ENCODE measurements at regions not wholly inside any gene's neighbourhood (a gene's known extent, or its start where the extent isn't known, plus 50 kb on each side); places are given as distances from the start of the nearest gene placed in this dataset.

DNA sequence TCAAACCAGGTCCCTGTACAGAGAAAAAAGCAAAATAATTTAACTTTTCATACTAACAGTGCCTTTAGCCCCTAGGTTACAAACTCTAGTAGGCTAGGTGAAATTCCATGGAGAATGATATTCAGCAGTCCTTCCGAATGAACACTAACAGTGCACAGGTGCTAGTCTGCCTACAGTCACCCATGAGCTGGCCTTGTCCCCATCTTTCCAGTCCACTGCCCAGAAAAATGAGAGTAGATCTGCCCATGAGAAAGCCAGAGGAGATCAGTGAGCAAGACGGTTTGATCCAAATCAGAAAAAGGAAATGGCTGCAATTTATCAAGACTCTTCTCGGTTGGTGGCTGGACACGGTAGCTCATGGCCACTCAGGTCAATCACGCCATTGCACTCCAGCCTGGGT is 524.9 kb downstream of the FGF9 start:
- 8% methylated on average over 5 of the region's 5 CpGs for WGBS (ENCODE audit: low lambda C conversion rate)

DNA sequence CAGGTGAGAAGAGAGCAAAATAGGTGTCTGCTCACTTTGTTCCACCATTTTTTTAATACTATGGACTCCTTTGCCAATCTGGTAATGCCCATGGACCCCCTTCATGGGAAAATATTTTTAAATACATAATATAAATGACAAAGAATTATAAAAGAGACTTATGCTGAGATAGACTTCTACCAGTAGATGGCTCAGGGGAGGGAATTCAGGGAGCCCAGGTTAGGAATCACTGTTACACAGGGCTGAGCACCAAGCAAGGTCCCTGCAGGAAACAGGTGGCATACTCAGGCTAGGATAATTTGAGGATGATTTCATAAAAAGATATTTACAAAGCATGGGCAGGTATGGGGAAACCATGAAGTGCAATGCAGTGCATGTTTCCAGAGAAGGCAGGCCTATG is 525.9 kb downstream of the FGF9 start:
- no peak overlapping the region for H3K9ac ChIP-seq
- ChIA-PET CTCF (no interaction called here), POLR2A (no interaction called here)
- H3K27ac ChIP-seq (ENCODE audit: low read depth in 2 of 2, low read length in 1 of 2): no peak overlapping the region
- no peak for TF ChIP-seq FOSL2 (IDR thresholded peaks at IDR 0.05; ENCODE audit: borderline replicate concordance, low read depth)
- TF ChIP-seq, protein P1, sequence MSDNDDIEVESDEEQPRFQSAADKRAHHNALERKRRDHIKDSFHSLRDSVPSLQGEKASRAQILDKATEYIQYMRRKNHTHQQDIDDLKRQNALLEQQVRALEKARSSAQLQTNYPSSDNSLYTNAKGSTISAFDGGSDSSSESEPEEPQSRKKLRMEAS (IDR thresholded peaks at IDR 0.05; ENCODE audit: low read depth): no peak
- no peak for TF ChIP-seq JUND (IDR thresholded peaks at IDR 0.05)
- TF ChIP-seq, protein P2, sequence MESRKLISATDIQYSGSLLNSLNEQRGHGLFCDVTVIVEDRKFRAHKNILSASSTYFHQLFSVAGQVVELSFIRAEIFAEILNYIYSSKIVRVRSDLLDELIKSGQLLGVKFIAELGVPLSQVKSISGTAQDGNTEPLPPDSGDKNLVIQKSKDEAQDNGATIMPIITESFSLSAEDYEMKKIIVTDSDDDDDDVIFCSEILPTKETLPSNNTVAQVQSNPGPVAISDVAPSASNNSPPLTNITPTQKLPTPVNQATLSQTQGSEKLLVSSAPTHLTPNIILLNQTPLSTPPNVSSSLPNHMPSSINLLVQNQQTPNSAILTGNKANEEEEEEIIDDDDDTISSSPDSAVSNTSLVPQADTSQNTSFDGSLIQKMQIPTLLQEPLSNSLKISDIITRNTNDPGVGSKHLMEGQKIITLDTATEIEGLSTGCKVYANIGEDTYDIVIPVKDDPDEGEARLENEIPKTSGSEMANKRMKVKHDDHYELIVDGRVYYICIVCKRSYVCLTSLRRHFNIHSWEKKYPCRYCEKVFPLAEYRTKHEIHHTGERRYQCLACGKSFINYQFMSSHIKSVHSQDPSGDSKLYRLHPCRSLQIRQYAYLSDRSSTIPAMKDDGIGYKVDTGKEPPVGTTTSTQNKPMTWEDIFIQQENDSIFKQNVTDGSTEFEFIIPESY (IDR thresholded peaks at IDR 0.05; ENCODE audit: borderline replicate concordance, low read depth): no peak
- no peak for TF ChIP-seq TAF1 (IDR thresholded peaks at IDR 0.05; ENCODE audit: borderline replicate concordance, low read depth, low read length)
- TF ChIP-seq NFIC (IDR thresholded peaks at IDR 0.05; ENCODE audit: borderline replicate concordance): no peak
- no peak for TF ChIP-seq RXRA (IDR thresholded peaks at IDR 0.05; ENCODE audit: borderline replicate concordance, low read depth)
- TF ChIP-seq MXI1 (IDR thresholded peaks at IDR 0.05; ENCODE audit: low read depth, low read length): no peak
- no peak for TF ChIP-seq SMC3 (IDR thresholded peaks at IDR 0.05; ENCODE audit: low read depth, low read length)
- no peak for TF ChIP-seq EP300 (IDR thresholded peaks at IDR 0.05; ENCODE audit: borderline replicate concordance in 1 of 2, low read depth in 1 of 2, low read length in 1 of 2)
- TF ChIP-seq RAD21 (IDR thresholded peaks at IDR 0.05; ENCODE audit: low read length): no peak
- no peak for TF ChIP-seq ELF1 (IDR thresholded peaks at IDR 0.05)
- no peak for TF ChIP-seq RFX5 (IDR thresholded peaks at IDR 0.05; ENCODE audit: low read length)
- TF ChIP-seq, protein P3, sequence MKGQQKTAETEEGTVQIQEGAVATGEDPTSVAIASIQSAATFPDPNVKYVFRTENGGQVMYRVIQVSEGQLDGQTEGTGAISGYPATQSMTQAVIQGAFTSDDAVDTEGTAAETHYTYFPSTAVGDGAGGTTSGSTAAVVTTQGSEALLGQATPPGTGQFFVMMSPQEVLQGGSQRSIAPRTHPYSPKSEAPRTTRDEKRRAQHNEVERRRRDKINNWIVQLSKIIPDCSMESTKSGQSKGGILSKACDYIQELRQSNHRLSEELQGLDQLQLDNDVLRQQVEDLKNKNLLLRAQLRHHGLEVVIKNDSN (IDR thresholded peaks at IDR 0.05; ENCODE audit: borderline replicate concordance, low read depth): no peak
- TF ChIP-seq, protein P4, sequence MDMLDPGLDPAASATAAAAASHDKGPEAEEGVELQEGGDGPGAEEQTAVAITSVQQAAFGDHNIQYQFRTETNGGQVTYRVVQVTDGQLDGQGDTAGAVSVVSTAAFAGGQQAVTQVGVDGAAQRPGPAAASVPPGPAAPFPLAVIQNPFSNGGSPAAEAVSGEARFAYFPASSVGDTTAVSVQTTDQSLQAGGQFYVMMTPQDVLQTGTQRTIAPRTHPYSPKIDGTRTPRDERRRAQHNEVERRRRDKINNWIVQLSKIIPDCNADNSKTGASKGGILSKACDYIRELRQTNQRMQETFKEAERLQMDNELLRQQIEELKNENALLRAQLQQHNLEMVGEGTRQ (IDR thresholded peaks at IDR 0.05; ENCODE audit: borderline replicate concordance, low read depth, low read length): no peak
- TF ChIP-seq EZH2phosphoT487 (IDR thresholded peaks at IDR 0.05; ENCODE audit: borderline replicate concordance, low read depth): no peak
- TF ChIP-seq MEF2A (IDR thresholded peaks at IDR 0.05; ENCODE audit: borderline replicate concordance, low read depth): no peak
- TF ChIP-seq RCOR1 (IDR thresholded peaks at IDR 0.05; ENCODE audit: low read length): no peak
- no peak for TF ChIP-seq FOXM1 (IDR thresholded peaks at IDR 0.05; ENCODE audit: low read depth)
- H3K4me1 ChIP-seq (ENCODE audit: control insufficient read depth in 1 of 2, insufficient read depth in 2 of 2, low read depth in 1 of 2, low read length in 1 of 2): no peaks in the 10 kb centered on the region
- no peaks in the 10 kb centered on the region for H3K9me3 ChIP-seq
- DNase-seq: no peak
- no peaks in the 10 kb centered on the region for H3K27me3 ChIP-seq (ENCODE audit: insufficient read depth)
- no peaks in the 10 kb centered on the region for H4K20me1 ChIP-seq (ENCODE audit: insufficient read depth)
- H3K4me2 ChIP-seq: no peak overlapping the region
- no peaks in the 10 kb centered on the region for H3K36me3 ChIP-seq (replicated peaks in 1 of 2; ENCODE audit: control insufficient read depth in 1 of 2, insufficient read depth in 2 of 2, low read length in 1 of 2)
- H3K79me2 ChIP-seq (ENCODE audit: insufficient read depth): no peaks in the 10 kb centered on the region
- H2AFZ ChIP-seq (ENCODE audit: low read depth): no peak overlapping the region
- H3K4me3 ChIP-seq (ENCODE audit: low read depth in 2 of 2, low read length in 1 of 2): no peak overlapping the region
- H3F3A ChIP-seq (replicated peaks; ENCODE audit: insufficient read depth): no peaks in the 10 kb centered on the region
- no peaks in the 10 kb centered on the region for H3K9me2 ChIP-seq

More for the DNA sequence above, 524.9 kb downstream of the FGF9 start:
- no peaks in the 10 kb centered on the region for H3F3A ChIP-seq (replicated peaks; ENCODE audit: insufficient read depth)
- no peak overlapping the region for H2AFZ ChIP-seq (ENCODE audit: low read depth)
- H3K79me2 ChIP-seq (ENCODE audit: insufficient read depth): no peaks in the 10 kb centered on the region
- no peaks in the 10 kb centered on the region for H4K20me1 ChIP-seq (ENCODE audit: insufficient read depth)
- H3K4me3 ChIP-seq (ENCODE audit: low read depth in 2 of 2, low read length in 1 of 2): no peak overlapping the region
- no peaks in the 10 kb centered on the region for H3K4me1 ChIP-seq (ENCODE audit: control insufficient read depth in 1 of 2, insufficient read depth in 2 of 2, low read depth in 1 of 2, low read length in 1 of 2)
- H3K4me2 ChIP-seq: no peak overlapping the region
- no peaks in the 10 kb centered on the region for H3K9me3 ChIP-seq
- ChIA-PET CTCF (no interaction called here), POLR2A (no interaction called here)
- no peak overlapping the region for H3K27ac ChIP-seq (ENCODE audit: low read depth in 2 of 2, low read length in 1 of 2)
- H3K9me2 ChIP-seq: no peaks in the 10 kb centered on the region
- H3K36me3 ChIP-seq (replicated peaks in 1 of 2; ENCODE audit: control insufficient read depth in 1 of 2, insufficient read depth in 2 of 2, low read length in 1 of 2): no peaks in the 10 kb centered on the region
- no peak for TF ChIP-seq GATA2 (CRISPR knock-in tag; IDR thresholded peaks at IDR 0.05)
- TF ChIP-seq SIN3A (IDR thresholded peaks at IDR 0.05; ENCODE audit: borderline replicate concordance, low read depth, low read length): no peak
- TF ChIP-seq MXI1 (IDR thresholded peaks at IDR 0.05; ENCODE audit: low read depth, low read length): no peak
- TF ChIP-seq, protein P3 (IDR thresholded peaks at IDR 0.05; ENCODE audit: borderline replicate concordance, low read depth): no peak
- TF ChIP-seq MEF2A (IDR thresholded peaks at IDR 0.05; ENCODE audit: borderline replicate concordance, low read depth): no peak
- no peak for TF ChIP-seq NRF1 (IDR thresholded peaks at IDR 0.05; ENCODE audit: low read depth, low read length)
- TF ChIP-seq EP300 (IDR thresholded peaks at IDR 0.05; ENCODE audit: borderline replicate concordance in 1 of 2, low read depth in 1 of 2, low read length in 1 of 2): no peak
- TF ChIP-seq FOSL2 (IDR thresholded peaks at IDR 0.05; ENCODE audit: borderline replicate concordance, low read depth): no peak
- no peak for TF ChIP-seq RAD21 (IDR thresholded peaks at IDR 0.05; ENCODE audit: low read length)
- no peak for TF ChIP-seq RCOR1 (IDR thresholded peaks at IDR 0.05; ENCODE audit: low read length)
- no peak for DNase-seq
- no peaks in the 10 kb centered on the region for H3K27me3 ChIP-seq (ENCODE audit: insufficient read depth)
- H3K9ac ChIP-seq: no peak overlapping the region

All from SK-N-SH (cell line).